ENCODE measurements at regions not wholly inside any gene's neighbourhood (a gene's known extent, or its start where the extent isn't known, plus 50 kb on each side); places are given as distances from the start of the nearest gene placed in this dataset.

- TF ChIP-seq, protein P1, sequence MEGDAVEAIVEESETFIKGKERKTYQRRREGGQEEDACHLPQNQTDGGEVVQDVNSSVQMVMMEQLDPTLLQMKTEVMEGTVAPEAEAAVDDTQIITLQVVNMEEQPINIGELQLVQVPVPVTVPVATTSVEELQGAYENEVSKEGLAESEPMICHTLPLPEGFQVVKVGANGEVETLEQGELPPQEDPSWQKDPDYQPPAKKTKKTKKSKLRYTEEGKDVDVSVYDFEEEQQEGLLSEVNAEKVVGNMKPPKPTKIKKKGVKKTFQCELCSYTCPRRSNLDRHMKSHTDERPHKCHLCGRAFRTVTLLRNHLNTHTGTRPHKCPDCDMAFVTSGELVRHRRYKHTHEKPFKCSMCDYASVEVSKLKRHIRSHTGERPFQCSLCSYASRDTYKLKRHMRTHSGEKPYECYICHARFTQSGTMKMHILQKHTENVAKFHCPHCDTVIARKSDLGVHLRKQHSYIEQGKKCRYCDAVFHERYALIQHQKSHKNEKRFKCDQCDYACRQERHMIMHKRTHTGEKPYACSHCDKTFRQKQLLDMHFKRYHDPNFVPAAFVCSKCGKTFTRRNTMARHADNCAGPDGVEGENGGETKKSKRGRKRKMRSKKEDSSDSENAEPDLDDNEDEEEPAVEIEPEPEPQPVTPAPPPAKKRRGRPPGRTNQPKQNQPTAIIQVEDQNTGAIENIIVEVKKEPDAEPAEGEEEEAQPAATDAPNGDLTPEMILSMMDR (IDR thresholded peaks at IDR 0.05; ENCODE audit: extremely low read depth, low read depth, low read length): no peak
- Histone ChIP-seq H3K27ac (ENCODE audit: low read depth, low read length) (no peak overlapping the region), H3K9me3 (ENCODE audit: low read depth, low read length) (no peaks in the 10 kb centered on the region), H4K20me1 (ENCODE audit: insufficient read depth, low read length) (no peaks in the 10 kb centered on the region), H3K4me3 (ENCODE audit: insufficient read depth, low read length) (no peak overlapping the region), H3K4me2 (ENCODE audit: insufficient read depth, low read length) (no peak overlapping the region), H3K27me3 (ENCODE audit: insufficient read depth, low read length) (no peaks in the 10 kb centered on the region), H2AFZ (ENCODE audit: low read length) (no peak overlapping the region), H3K36me3 (ENCODE audit: insufficient read depth, low read length) (no peaks in the 10 kb centered on the region), H3K79me2 (ENCODE audit: insufficient read depth, low read length) (no peaks in the 10 kb centered on the region), H3K4me1 (ENCODE audit: insufficient read depth, low read length) (peaks cover 23% of the 10 kb centered on the region)
- DNase-seq (ENCODE audit: insufficient read length, low spot score, missing footprints): no peak
These were observed 236.2 kb downstream of the IKZF2 start for GRCh38 chr2:212915121-212915782.

- Histone ChIP-seq H3K27ac (ENCODE audit: low read depth, low read length) (no peak overlapping the region), H3K36me3 (ENCODE audit: insufficient read depth, low read length) (no peaks in the 10 kb centered on the region), H3K4me1 (ENCODE audit: insufficient read depth, low read length) (peaks cover 23% of the 10 kb centered on the region), H4K20me1 (ENCODE audit: insufficient read depth, low read length) (no peaks in the 10 kb centered on the region), H3K4me3 (ENCODE audit: insufficient read depth, low read length) (no peak overlapping the region), H3K9me3 (ENCODE audit: low read depth, low read length) (no peaks in the 10 kb centered on the region), H2AFZ (ENCODE audit: low read length) (no peak overlapping the region), H3K27me3 (ENCODE audit: insufficient read depth, low read length) (no peaks in the 10 kb centered on the region), H3K79me2 (ENCODE audit: insufficient read depth, low read length) (no peaks in the 10 kb centered on the region), H3K4me2 (ENCODE audit: insufficient read depth, low read length) (no peak overlapping the region)
- DNase-seq (ENCODE audit: insufficient read length, low spot score, missing footprints): no peak
- TF ChIP-seq, protein P1 (IDR thresholded peaks at IDR 0.05; ENCODE audit: extremely low read depth, low read depth, low read length): no peak
These were observed 237.0 kb downstream of the IKZF2 start for GRCh38 chr2:212914392-212914791.

GRCh38 chr2:212913640-212914306, 237.6 kb downstream of the IKZF2 start:
- H3K27me3 ChIP-seq (ENCODE audit: insufficient read depth, low read length): no peaks in the 10 kb centered on the region
- no peak for DNase-seq (ENCODE audit: insufficient read length, low spot score, missing footprints)
- no peaks in the 10 kb centered on the region for H4K20me1 ChIP-seq (ENCODE audit: insufficient read depth, low read length)
- H3K4me2 ChIP-seq (ENCODE audit: insufficient read depth, low read length): no peak overlapping the region
- no peaks in the 10 kb centered on the region for H3K36me3 ChIP-seq (ENCODE audit: insufficient read depth, low read length)
- no peak overlapping the region for H3K27ac ChIP-seq (ENCODE audit: low read depth, low read length)
- TF ChIP-seq, protein P1 (IDR thresholded peaks at IDR 0.05; ENCODE audit: extremely low read depth, low read depth, low read length): no peak
- H2AFZ ChIP-seq (ENCODE audit: low read length): no peak overlapping the region
- H3K79me2 ChIP-seq (ENCODE audit: insufficient read depth, low read length): no peaks in the 10 kb centered on the region
- no peaks in the 10 kb centered on the region for H3K9me3 ChIP-seq (ENCODE audit: low read depth, low read length)
- H3K4me1 ChIP-seq (ENCODE audit: insufficient read depth, low read length): peaks cover 23% of the 10 kb centered on the region
- no peak overlapping the region for H3K4me3 ChIP-seq (ENCODE audit: insufficient read depth, low read length)

DNA sequence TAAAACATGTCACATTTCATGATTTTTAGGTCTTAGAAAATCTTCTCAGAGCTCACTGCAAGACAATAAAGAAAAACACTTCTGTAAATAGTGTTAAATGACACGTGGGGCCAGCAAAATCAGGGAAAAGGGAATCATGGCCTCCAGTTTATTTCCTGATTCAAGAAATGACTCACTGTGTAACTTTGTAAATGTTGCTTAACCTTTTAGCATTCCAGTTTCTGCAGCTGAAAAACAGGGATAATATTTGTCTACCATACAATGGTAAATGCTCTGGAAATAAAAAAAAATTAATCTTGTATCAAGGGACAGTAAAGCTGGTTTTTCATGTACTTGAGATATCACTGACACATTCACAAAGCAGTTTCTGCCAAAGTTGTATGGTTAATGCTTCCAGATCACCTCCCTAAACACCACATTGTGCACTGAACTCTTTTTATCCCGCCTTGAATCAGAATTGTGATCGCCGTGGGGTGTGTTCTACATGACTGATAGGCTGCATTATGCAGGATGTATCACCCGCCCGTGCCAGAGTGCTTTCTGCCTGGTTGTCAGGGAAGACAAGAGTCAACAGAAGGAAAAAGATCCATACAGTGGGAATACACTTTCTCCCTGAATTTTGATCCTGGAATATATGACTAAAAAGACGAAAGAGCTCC, 238.8 kb downstream of the IKZF2 start:
- TF ChIP-seq, protein P1 (IDR thresholded peaks at IDR 0.05; ENCODE audit: extremely low read depth, low read depth, low read length): no peak
- no peaks in the 10 kb centered on the region for H3K9me3 ChIP-seq (ENCODE audit: low read depth, low read length)
- H3K79me2 ChIP-seq (ENCODE audit: insufficient read depth, low read length): no peaks in the 10 kb centered on the region
- H3K27me3 ChIP-seq (ENCODE audit: insufficient read depth, low read length): no peaks in the 10 kb centered on the region
- H3K4me2 ChIP-seq (ENCODE audit: insufficient read depth, low read length): peak overlapping the region; percentile 50
- H2AFZ ChIP-seq (ENCODE audit: low read length): peak overlapping the region; percentile 40
- peak; percentile 62 for DNase-seq (ENCODE audit: insufficient read length, low spot score, missing footprints)
- no peaks in the 10 kb centered on the region for H4K20me1 ChIP-seq (ENCODE audit: insufficient read depth, low read length)
- peak overlapping the region; percentile 0 for H3K4me3 ChIP-seq (ENCODE audit: insufficient read depth, low read length)
- no peaks in the 10 kb centered on the region for H3K36me3 ChIP-seq (ENCODE audit: insufficient read depth, low read length)
- H3K4me1 ChIP-seq (ENCODE audit: insufficient read depth, low read length): peaks cover 27% of the 10 kb centered on the region
- peak overlapping the region; percentile 71 for H3K27ac ChIP-seq (ENCODE audit: low read depth, low read length)

All from osteoblast (primary cell).